BLaER1 (cell line): ENCODE measurements at regions not wholly inside any gene's neighbourhood (a gene's known extent, or its start where the extent isn't known, plus 50 kb on each side); places are given as distances from the start of the nearest gene placed in this dataset.
"Not testable (repeated sequence)": the region's sequence is repeated elsewhere in the genome, so short reads cannot be mapped to it uniquely, and the experiment has no call there.

Experiments used
- H3K27ac ChIP-seq: shearing (Covaris generic); formaldehyde crosslinking; 2 replicates; pipeline ENCODE4 v1.8.1; 2022
- H3K27me3 ChIP-seq: shearing (Covaris generic); formaldehyde crosslinking; 2 replicates; pipeline ENCODE4 v1.8.1; 2022
- H3K36me3 ChIP-seq: shearing (Covaris generic); formaldehyde crosslinking; 2 replicates; pipeline ENCODE4 v1.8.1; 2022
- H3K4me1 ChIP-seq: shearing (Covaris generic); formaldehyde crosslinking; 2 replicates; pipeline ENCODE4 v1.8.1; 2022
- H3K4me2 ChIP-seq: shearing (Covaris generic); formaldehyde crosslinking; 2 replicates; pipeline ENCODE4 v1.8.1; 2022
- H3K4me3 ChIP-seq: shearing (Covaris generic); formaldehyde crosslinking; 2 replicates; pipeline ENCODE4 v1.8.1; 2022
- H3K9ac ChIP-seq: shearing (Covaris generic); formaldehyde crosslinking; 2 replicates; pipeline ENCODE4 v1.8.1; 2022
- H3K9me3 ChIP-seq: shearing (Covaris generic); formaldehyde crosslinking; 2 replicates; pipeline ENCODE4 v1.8.1; 2022
- H4K20me1 ChIP-seq: shearing (Covaris generic); formaldehyde crosslinking; 2 replicates; pipeline ENCODE4 v1.8.1; 2022
- Cebpa-rat ChIP-seq: shearing (Covaris generic); IDR thresholded peaks from 2 replicates; pipeline ENCODE4 v1.8.1; 2022

- Histone ChIP-seq H3K9ac (no peak overlapping the region), H4K20me1 (no peaks in the 10 kb centered on the region), H3K4me2 (no peak overlapping the region), H3K27ac (no peak overlapping the region), H3K27me3 (no peaks in the 10 kb centered on the region), H3K36me3 (no peaks in the 10 kb centered on the region), H3K4me1 (no peaks in the 10 kb centered on the region), H3K4me3 (no peak overlapping the region), H3K9me3 (no peaks in the 10 kb centered on the region)
- no peak for TF ChIP-seq Cebpa-rat
These were observed 568.9 kb downstream of the DMRTA1 start for GRCh38 chr9:23015557-23015956.

- peak; percentile 15; the same call in 1 of the 2 replicates for TF ChIP-seq Cebpa-rat
- Histone ChIP-seq H3K4me3 (no peak overlapping the region), H3K4me2 (no peak overlapping the region), H3K36me3 (no peaks in the 10 kb centered on the region), H3K9ac (no peak overlapping the region), H3K4me1 (no peaks in the 10 kb centered on the region), H3K9me3 (no peaks in the 10 kb centered on the region), H3K27me3 (no peaks in the 10 kb centered on the region), H3K27ac (no peak overlapping the region), H4K20me1 (no peaks in the 10 kb centered on the region)
These were observed 589.8 kb downstream of the DMRTA1 start for GRCh38 chr9:23036416-23036815.

DNA sequence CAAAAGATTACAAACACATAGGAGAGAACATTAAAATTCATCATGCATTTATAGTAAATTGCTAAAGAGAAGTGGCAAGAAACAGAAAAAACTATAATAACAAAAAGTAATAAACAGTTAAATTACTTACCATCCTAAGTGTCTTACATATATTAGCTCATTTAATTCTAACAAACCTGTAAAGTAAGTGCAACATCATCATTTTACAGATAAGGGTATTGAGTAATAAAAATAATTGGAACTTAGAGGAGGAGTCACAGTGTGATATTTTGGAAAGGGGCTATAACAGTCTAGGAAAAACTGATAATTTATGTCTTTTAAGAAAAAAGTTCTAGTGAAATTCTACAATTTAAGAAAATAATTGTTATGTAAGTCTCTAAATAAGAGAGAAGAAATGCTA is 592.8 kb downstream of the DMRTA1 start:
- Histone ChIP-seq H3K36me3 (no peaks in the 10 kb centered on the region), H3K4me2 (no peak overlapping the region)
- no peak for TF ChIP-seq Cebpa-rat

DNA sequence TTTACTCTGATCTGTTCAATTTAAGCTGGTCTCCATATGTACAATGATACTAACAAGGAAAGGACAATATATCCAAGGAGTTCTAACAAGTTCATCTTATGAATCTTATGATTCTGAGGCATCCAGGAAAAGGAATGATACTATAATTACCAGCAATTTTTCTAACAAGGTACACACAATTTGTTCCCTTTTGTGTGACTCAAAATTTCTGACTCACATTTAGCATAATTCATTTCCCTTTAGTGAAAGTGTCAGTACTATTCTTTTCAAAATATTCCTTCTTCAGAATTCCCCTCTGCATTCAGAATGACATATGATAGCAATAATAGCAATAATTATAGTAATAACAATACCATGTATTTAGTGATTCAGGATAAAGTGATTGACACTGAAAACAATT is 594.8 kb downstream of the DMRTA1 start:
- Histone ChIP-seq H3K4me2 (no peak overlapping the region), H3K27me3 (no peaks in the 10 kb centered on the region), H3K4me3 (no peak overlapping the region), H4K20me1 (no peaks in the 10 kb centered on the region), H3K9me3 (no peaks in the 10 kb centered on the region), H3K36me3 (no peaks in the 10 kb centered on the region), H3K4me1 (no peaks in the 10 kb centered on the region), H3K9ac (no peak overlapping the region), H3K27ac (no peak overlapping the region)
- no peak for TF ChIP-seq Cebpa-rat

More for the DNA sequence above, 592.8 kb downstream of the DMRTA1 start:
- Histone ChIP-seq H3K27ac (no peak overlapping the region), H3K27me3 (no peaks in the 10 kb centered on the region), H3K4me3 (no peak overlapping the region), H3K4me1 (no peaks in the 10 kb centered on the region), H3K9me3 (no peaks in the 10 kb centered on the region), H3K9ac (no peak overlapping the region), H4K20me1 (no peaks in the 10 kb centered on the region)

DNA sequence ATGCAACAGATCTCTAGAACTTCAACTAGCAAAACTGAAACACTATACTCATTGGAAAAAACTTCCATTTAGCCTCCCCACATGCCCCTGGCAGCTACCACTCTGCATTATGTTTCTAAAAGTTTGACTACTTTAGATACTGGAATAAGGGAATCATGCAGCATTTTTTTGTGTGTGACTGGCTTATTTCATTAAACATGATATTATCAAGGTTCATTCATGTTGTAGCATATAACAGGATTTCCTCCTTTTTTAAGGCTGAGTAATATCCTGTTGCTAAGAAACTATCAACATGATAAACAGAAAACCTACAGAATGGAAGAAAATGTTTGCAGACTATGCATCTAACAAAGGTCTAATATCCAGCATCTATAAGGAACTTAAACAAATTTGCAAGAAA is 597.9 kb downstream of the DMRTA1 start:
- H3K36me3 ChIP-seq: no peaks in the 10 kb centered on the region
- no peaks in the 10 kb centered on the region for H3K9me3 ChIP-seq
- no peak overlapping the region for H3K4me3 ChIP-seq
- no peak overlapping the region for H3K4me2 ChIP-seq
- H3K9ac ChIP-seq: no peak overlapping the region
- no peaks in the 10 kb centered on the region for H3K27me3 ChIP-seq
- H3K27ac ChIP-seq: no peak overlapping the region
- no peak for TF ChIP-seq Cebpa-rat
- no peaks in the 10 kb centered on the region for H4K20me1 ChIP-seq
- no peaks in the 10 kb centered on the region for H3K4me1 ChIP-seq

DNA sequence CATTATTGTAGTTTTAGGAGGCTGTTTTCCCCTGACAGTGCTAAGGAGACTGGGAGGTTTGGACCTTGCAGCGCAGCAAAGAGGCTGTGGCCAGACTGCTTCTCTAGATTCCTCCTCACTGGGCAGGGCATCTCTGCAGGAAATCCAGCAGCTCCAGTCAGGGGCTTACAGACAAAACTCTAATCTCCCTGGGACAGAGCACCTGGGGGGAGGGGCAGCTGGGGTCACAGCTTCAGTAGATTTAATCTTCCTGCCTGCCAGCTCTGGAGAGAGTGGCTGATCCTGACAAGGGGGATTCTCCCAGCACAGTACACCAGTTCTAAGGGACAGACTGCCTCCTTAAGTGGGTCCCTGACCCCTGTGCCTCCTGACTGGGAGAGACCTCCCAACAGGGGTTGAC is 599.4 kb downstream of the DMRTA1 start:
- not testable (repeated sequence) for H3K9me3 ChIP-seq, H3K4me3 ChIP-seq, H3K4me1 ChIP-seq

DNA sequence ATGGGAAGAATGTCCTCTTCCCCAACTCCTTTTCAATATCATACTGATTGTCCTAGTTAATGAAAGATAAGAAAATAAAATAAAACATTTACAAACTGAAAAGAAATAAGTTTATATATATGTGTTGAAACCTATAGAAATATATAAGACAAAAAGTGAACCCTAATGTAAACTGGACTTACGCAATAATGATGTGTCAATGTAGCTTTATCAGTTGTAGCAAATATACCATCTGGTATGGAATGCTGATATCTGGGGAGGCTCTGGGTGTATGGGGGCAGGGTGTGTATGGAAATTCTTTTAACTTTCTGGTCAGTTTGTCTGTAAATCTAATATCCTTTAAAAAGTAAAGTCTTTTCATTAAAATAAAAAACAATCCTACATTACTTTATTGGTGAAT is 603.9 kb downstream of the DMRTA1 start:
- H3K4me2 ChIP-seq: no peak overlapping the region
- no peaks in the 10 kb centered on the region for H3K9me3 ChIP-seq
- no peak overlapping the region for H3K9ac ChIP-seq
- H3K36me3 ChIP-seq: no peaks in the 10 kb centered on the region
- TF ChIP-seq Cebpa-rat: no peak; the same call in 1 of the 2 replicates
- H3K27me3 ChIP-seq: no peaks in the 10 kb centered on the region
- no peaks in the 10 kb centered on the region for H3K4me1 ChIP-seq
- no peaks in the 10 kb centered on the region for H4K20me1 ChIP-seq
- no peak overlapping the region for H3K27ac ChIP-seq
- no peak overlapping the region for H3K4me3 ChIP-seq

More for the DNA sequence above, 599.4 kb downstream of the DMRTA1 start:
- H3K27me3 ChIP-seq, H4K20me1 ChIP-seq, H3K9ac ChIP-seq, H3K27ac ChIP-seq, H3K36me3 ChIP-seq, H3K4me2 ChIP-seq: not testable (repeated sequence)

GRCh38 chr9:23073136-23073535 is 626.5 kb downstream of the DMRTA1 start:
- Histone ChIP-seq H3K36me3 (no peaks in the 10 kb centered on the region), H3K4me3 (no peak overlapping the region)

DNA sequence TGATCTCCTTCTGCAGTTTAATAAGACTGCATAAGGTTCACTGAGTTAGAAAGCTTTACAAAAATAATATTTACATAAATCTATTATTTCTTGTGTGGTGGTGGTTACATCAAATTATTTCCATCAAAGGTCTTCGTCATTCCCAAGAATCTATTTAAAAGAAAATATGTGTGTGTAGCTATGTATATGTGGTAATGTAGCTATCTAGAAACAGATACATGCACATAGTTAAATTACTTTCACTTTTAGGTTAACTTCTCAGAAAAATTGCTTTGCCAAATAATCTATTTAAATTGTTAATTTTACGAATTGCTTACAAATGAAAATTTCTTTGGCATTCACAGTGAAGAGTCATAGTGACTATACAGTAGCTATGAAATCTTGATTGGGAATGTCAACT is 633.2 kb downstream of the DMRTA1 start:
- Histone ChIP-seq H3K4me2 (no peak overlapping the region), H3K9ac (no peak overlapping the region), H3K36me3 (no peaks in the 10 kb centered on the region), H3K27ac (no peak overlapping the region), H3K9me3 (no peaks in the 10 kb centered on the region), H3K4me3 (no peak overlapping the region), H4K20me1 (no peaks in the 10 kb centered on the region), H3K27me3 (no peaks in the 10 kb centered on the region), H3K4me1 (no peaks in the 10 kb centered on the region)
- no peak for TF ChIP-seq Cebpa-rat

More at GRCh38 chr9:23073136-23073535, 626.5 kb downstream of the DMRTA1 start:
- no peaks in the 10 kb centered on the region for H3K9me3 ChIP-seq
- no peak overlapping the region for H3K4me2 ChIP-seq
- H3K27me3 ChIP-seq: no peaks in the 10 kb centered on the region
- no peaks in the 10 kb centered on the region for H3K4me1 ChIP-seq
- H3K27ac ChIP-seq: no peak overlapping the region
- no peaks in the 10 kb centered on the region for H4K20me1 ChIP-seq
- no peak for TF ChIP-seq Cebpa-rat
- H3K9ac ChIP-seq: no peak overlapping the region

GRCh38 chr9:23081377-23081776 is 634.8 kb downstream of the DMRTA1 start:
- no peaks in the 10 kb centered on the region for H3K27me3 ChIP-seq
- H3K4me3 ChIP-seq: no peak overlapping the region
- no peaks in the 10 kb centered on the region for H3K9me3 ChIP-seq
- no peak overlapping the region for H3K9ac ChIP-seq
- no peaks in the 10 kb centered on the region for H3K4me1 ChIP-seq
- TF ChIP-seq Cebpa-rat: no peak
- no peaks in the 10 kb centered on the region for H4K20me1 ChIP-seq
- no peak overlapping the region for H3K27ac ChIP-seq
- no peak overlapping the region for H3K4me2 ChIP-seq
- no peaks in the 10 kb centered on the region for H3K36me3 ChIP-seq

DNA sequence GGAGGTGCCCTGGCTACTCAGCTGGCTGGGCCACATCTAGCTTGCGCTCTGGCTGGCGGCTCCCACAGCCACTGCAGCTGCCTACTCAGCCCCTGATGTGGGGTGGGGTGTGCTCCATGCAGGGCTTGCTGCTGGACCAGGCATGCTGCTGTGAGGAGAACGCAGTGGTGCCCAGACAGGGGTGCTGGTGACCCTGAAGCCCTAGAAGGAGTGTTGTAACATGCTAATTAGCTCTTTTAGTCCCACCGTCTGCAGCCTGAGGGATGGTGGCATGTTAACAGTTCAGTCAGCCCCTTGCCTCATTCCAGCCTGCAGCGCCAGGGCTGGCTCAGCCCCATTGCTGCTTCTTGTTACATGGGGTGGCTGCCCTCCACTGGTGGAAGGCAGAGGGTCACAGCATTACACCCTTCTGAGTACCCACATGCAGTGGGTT is 642.3 kb downstream of the DMRTA1 start:
- H4K20me1 ChIP-seq: no peaks in the 10 kb centered on the region
- H3K27me3 ChIP-seq: no peaks in the 10 kb centered on the region
- H3K36me3 ChIP-seq: no peaks in the 10 kb centered on the region
- H3K4me3 ChIP-seq: no peak overlapping the region
- no peak for TF ChIP-seq Cebpa-rat
- no peaks in the 10 kb centered on the region for H3K4me1 ChIP-seq
- no peak overlapping the region for H3K27ac ChIP-seq
- H3K9ac ChIP-seq: no peak overlapping the region
- no peaks in the 10 kb centered on the region for H3K9me3 ChIP-seq
- H3K4me2 ChIP-seq: no peak overlapping the region
